Vagina (tissue), 2 donors: ENCODE measurements at regions not wholly inside any gene's neighbourhood (a gene's known extent, or its start where the extent isn't known, plus 50 kb on each side); places are given as distances from the start of the nearest gene placed in this dataset.
A peak's percentile ranks its signal among the peaks of the same experiment; 100 is the strongest.

Experiments used
- DNase-seq, 2 donors: peaks; one replicate each; pipeline ENCODE4 v3.0.0-alpha.2; 2017; ENCODE audit errors: extremely low spot score in 2 of 2
- H3K27ac ChIP-seq: fragments of 200-600 bp; sonication (generic); one replicate; pipeline ENCODE4 v1.5.1; 2019
- H3K27me3 ChIP-seq: fragments of 200-600 bp; sonication (generic); one replicate; pipeline ENCODE4 v1.5.1; 2019
- H3K36me3 ChIP-seq, 2 donors: fragments of 200-600 bp; sonication (generic); one replicate each; pipeline ENCODE4 v1.5.1; 2017 to 2019
- H3K4me1 ChIP-seq: fragments of 200-600 bp; sonication (generic); one replicate; pipeline ENCODE4 v1.5.1; 2019
- H3K4me3 ChIP-seq, 2 donors: fragments of 200-600 bp; sonication (generic); 1 replicate in 1 of 2; 2 replicates in 1 of 2; pipeline ENCODE4 v1.5.1; 2016 to 2019
- H3K9me3 ChIP-seq: fragments of 200-600 bp; sonication (generic); one replicate; pipeline ENCODE4 v1.5.1; 2019
- POLR2A ChIP-seq, 2 donors: fragments of 450-650 bp; IDR thresholded peaks; one replicate each; pipeline ENCODE4 v1.6.1; 2017; ENCODE audit warnings: antibody characterized with exemption in 2 of 2, mild to moderate bottlenecking in 2 of 2, moderate library complexity in 2 of 2
- POLR2AphosphoS5 ChIP-seq, 2 donors: sonication (generic); formaldehyde crosslinking; IDR thresholded peaks; one replicate each; pipeline ENCODE4 v1.9.0; 2017; ENCODE audit warnings: antibody characterized with exemption in 2 of 2, mild to moderate bottlenecking in 2 of 2, low read depth in 1 of 2; ENCODE audit not compliant: insufficient read depth in 1 of 2
- intact Hi-C: fragments of 100-400 bp; cut with DNase I; formaldehyde crosslinking; loops from one replicate; pipeline ENCODE4 v1.15.1; 2023
- TF ChIP-seq, protein P1 (sequence below), 3 experiments: fragments of 450-650 bp in 2 of 3; fragments of 200-600 bp in 1 of 3; sonication (generic) in 1 of 3; IDR thresholded peaks; one replicate each; pipeline ENCODE4 v1.5.1; 2017 to 2019; ENCODE audit warnings: antibody characterized with exemption in 3 of 3, mild to moderate bottlenecking in 2 of 3, moderate library complexity in 2 of 3

GRCh38 chr16:35195864-35196216 lies 1736.4 kb downstream of the TP53TG3F start:
- Histone ChIP-seq H3K9me3 (no peaks in the 10 kb centered on the region), H3K4me3 (no peak overlapping the region), H3K27ac (no peak overlapping the region), H3K36me3 (no peaks in the 10 kb centered on the region), H3K4me1 (no peaks in the 10 kb centered on the region), H3K27me3 (no peaks in the 10 kb centered on the region)
- no peak for TF ChIP-seq POLR2AphosphoS5 (IDR thresholded peaks at IDR 0.05; ENCODE audit: insufficient read depth in 1 of 2, low read depth in 1 of 2)
- TF ChIP-seq, protein P1, sequence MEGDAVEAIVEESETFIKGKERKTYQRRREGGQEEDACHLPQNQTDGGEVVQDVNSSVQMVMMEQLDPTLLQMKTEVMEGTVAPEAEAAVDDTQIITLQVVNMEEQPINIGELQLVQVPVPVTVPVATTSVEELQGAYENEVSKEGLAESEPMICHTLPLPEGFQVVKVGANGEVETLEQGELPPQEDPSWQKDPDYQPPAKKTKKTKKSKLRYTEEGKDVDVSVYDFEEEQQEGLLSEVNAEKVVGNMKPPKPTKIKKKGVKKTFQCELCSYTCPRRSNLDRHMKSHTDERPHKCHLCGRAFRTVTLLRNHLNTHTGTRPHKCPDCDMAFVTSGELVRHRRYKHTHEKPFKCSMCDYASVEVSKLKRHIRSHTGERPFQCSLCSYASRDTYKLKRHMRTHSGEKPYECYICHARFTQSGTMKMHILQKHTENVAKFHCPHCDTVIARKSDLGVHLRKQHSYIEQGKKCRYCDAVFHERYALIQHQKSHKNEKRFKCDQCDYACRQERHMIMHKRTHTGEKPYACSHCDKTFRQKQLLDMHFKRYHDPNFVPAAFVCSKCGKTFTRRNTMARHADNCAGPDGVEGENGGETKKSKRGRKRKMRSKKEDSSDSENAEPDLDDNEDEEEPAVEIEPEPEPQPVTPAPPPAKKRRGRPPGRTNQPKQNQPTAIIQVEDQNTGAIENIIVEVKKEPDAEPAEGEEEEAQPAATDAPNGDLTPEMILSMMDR (IDR thresholded peaks at IDR 0.05): no peak
- TF ChIP-seq POLR2A (IDR thresholded peaks at IDR 0.05): no peak
- DNase-seq: no peak
- intact Hi-C loops: no loop called here

GRCh38 chr16:35196313-35196712 lies 1736.9 kb downstream of the TP53TG3F start:
- no peaks in the 10 kb centered on the region for H3K9me3 ChIP-seq
- intact Hi-C loops: no loop called here

DNA sequence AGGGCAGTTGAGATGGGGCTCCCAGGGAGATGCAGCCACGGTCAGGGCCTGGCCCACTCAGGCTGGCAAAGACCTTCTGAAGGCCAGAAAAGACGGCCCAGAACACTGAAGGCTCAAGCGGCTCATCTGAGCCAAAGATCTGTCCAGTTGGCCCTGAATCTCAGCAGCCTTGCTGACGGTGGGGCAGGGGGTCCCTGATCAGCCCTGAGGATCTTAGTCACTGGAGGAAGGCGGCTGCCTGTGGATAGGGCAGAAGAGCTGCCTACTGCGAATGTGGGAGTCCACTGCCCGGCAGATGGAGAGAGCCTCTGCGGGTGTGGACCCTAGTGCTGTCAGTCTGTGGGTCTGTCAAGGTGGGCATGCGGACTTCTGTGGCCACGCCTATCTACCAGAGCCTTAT lies 1738.2 kb downstream of the TP53TG3F start:
- Histone ChIP-seq H3K9me3 (no peaks in the 10 kb centered on the region), H3K36me3 (no peaks in the 10 kb centered on the region), H3K4me1 (no peaks in the 10 kb centered on the region), H3K27ac (no peak overlapping the region), H3K4me3 (no peak overlapping the region), H3K27me3 (no peaks in the 10 kb centered on the region)
- no peak for TF ChIP-seq POLR2A (IDR thresholded peaks at IDR 0.05)
- TF ChIP-seq POLR2AphosphoS5 (IDR thresholded peaks at IDR 0.05; ENCODE audit: insufficient read depth in 1 of 2, low read depth in 1 of 2): no peak
- TF ChIP-seq, protein P1 (IDR thresholded peaks at IDR 0.05): no peak
- intact Hi-C loops: no loop called here
- peak in 1 of 2 donors; percentile 77 for DNase-seq

More at GRCh38 chr16:35196313-35196712, 1736.9 kb downstream of the TP53TG3F start:
- DNase-seq: peak in 1 of 2 donors; percentile 74
- H3K4me3 ChIP-seq: no peak overlapping the region
- no peaks in the 10 kb centered on the region for H3K36me3 ChIP-seq
- no peaks in the 10 kb centered on the region for H3K27me3 ChIP-seq
- no peaks in the 10 kb centered on the region for H3K4me1 ChIP-seq
- TF ChIP-seq POLR2A (IDR thresholded peaks at IDR 0.05): no peak
- no peak for TF ChIP-seq POLR2AphosphoS5 (IDR thresholded peaks at IDR 0.05; ENCODE audit: insufficient read depth in 1 of 2, low read depth in 1 of 2)
- TF ChIP-seq, protein P1 (IDR thresholded peaks at IDR 0.05): no peak
- no peak overlapping the region for H3K27ac ChIP-seq

- no peak overlapping the region for H3K4me3 ChIP-seq
- no peaks in the 10 kb centered on the region for H3K4me1 ChIP-seq
- TF ChIP-seq POLR2A (IDR thresholded peaks at IDR 0.05) (no peak), POLR2AphosphoS5 (IDR thresholded peaks at IDR 0.05; ENCODE audit: insufficient read depth in 1 of 2, low read depth in 1 of 2) (no peak)
- TF ChIP-seq, protein P1 (IDR thresholded peaks at IDR 0.05): no peak
- peak; percentile 80 to 81 for DNase-seq
- H3K36me3 ChIP-seq: no peaks in the 10 kb centered on the region
- H3K9me3 ChIP-seq: no peaks in the 10 kb centered on the region
- no peaks in the 10 kb centered on the region for H3K27me3 ChIP-seq
- no peak overlapping the region for H3K27ac ChIP-seq
- intact Hi-C loops: no loop called here
These were observed 1739.1 kb downstream of the TP53TG3F start for GRCh38 chr16:35198223-35199199.

- H3K27me3 ChIP-seq: no peaks in the 10 kb centered on the region
- H3K4me3 ChIP-seq: no peak overlapping the region
- TF ChIP-seq, protein P1 (IDR thresholded peaks at IDR 0.05): no peak
- TF ChIP-seq POLR2A (IDR thresholded peaks at IDR 0.05): no peak
- no peaks in the 10 kb centered on the region for H3K36me3 ChIP-seq
- no peak overlapping the region for H3K27ac ChIP-seq
- no peaks in the 10 kb centered on the region for H3K9me3 ChIP-seq
- intact Hi-C loops: no loop called here
- peak; percentile 74 to 83 for DNase-seq
- no peaks in the 10 kb centered on the region for H3K4me1 ChIP-seq
These were observed 1741.2 kb downstream of the TP53TG3F start for GRCh38 chr16:35200662-35201061.
